Cardiac fibroblast (primary cell): ENCODE measurements at regions not wholly inside any gene's neighbourhood (a gene's known extent, or its start where the extent isn't known, plus 50 kb on each side); places are given as distances from the start of the nearest gene placed in this dataset.
A peak's percentile ranks its signal among the peaks of the same experiment; 100 is the strongest.

Source experiments
- DNase-seq, 2 donors: peaks; one replicate each; pipeline versions ENCODE4 v3.0.0 to v3.0.0-alpha.2; 2010; ENCODE audit warnings: low read depth in 2 of 2
- H3K4me3 ChIP-seq, 2 donors: replicated peaks in 1 of 2; 1 replicate in 1 of 2; 2 replicates in 1 of 2; pipeline ENCODE4 v1.5.1; 2011; ENCODE audit warnings: low read depth in 2 of 2, low read length in 2 of 2, mild to moderate bottlenecking in 2 of 2, moderate library complexity in 1 of 2
- TF ChIP-seq, protein P1 (sequence below): IDR thresholded peaks from one replicate; pipeline ENCODE4 v1.5.1; 2011; ENCODE audit warnings: low read depth, mild to moderate bottlenecking, low read length, inconsistent platforms

- no peak overlapping the region for H3K4me3 ChIP-seq
- peak in 1 of 2 donors; percentile 57 for DNase-seq
- TF ChIP-seq, protein P1, sequence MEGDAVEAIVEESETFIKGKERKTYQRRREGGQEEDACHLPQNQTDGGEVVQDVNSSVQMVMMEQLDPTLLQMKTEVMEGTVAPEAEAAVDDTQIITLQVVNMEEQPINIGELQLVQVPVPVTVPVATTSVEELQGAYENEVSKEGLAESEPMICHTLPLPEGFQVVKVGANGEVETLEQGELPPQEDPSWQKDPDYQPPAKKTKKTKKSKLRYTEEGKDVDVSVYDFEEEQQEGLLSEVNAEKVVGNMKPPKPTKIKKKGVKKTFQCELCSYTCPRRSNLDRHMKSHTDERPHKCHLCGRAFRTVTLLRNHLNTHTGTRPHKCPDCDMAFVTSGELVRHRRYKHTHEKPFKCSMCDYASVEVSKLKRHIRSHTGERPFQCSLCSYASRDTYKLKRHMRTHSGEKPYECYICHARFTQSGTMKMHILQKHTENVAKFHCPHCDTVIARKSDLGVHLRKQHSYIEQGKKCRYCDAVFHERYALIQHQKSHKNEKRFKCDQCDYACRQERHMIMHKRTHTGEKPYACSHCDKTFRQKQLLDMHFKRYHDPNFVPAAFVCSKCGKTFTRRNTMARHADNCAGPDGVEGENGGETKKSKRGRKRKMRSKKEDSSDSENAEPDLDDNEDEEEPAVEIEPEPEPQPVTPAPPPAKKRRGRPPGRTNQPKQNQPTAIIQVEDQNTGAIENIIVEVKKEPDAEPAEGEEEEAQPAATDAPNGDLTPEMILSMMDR: peak; percentile 7
Observed at GRCh38 chr11:15901054-15901453, 455.3 kb downstream of the SOX6 start.

GRCh38 chr11:15901790-15902189 is 454.6 kb downstream of the SOX6 start:
- TF ChIP-seq, protein P1: no peak
- no peak for DNase-seq
- H3K4me3 ChIP-seq: no peak overlapping the region

GRCh38 chr11:15903246-15903645 is 453.1 kb downstream of the SOX6 start:
- H3K4me3 ChIP-seq: no peak overlapping the region
- TF ChIP-seq, protein P1: no peak
- DNase-seq: no peak

- DNase-seq: no peak
- no peak overlapping the region for H3K4me3 ChIP-seq
- TF ChIP-seq, protein P1: no peak
Observed at GRCh38 chr11:15905366-15906104, 450.8 kb downstream of the SOX6 start.

DNA sequence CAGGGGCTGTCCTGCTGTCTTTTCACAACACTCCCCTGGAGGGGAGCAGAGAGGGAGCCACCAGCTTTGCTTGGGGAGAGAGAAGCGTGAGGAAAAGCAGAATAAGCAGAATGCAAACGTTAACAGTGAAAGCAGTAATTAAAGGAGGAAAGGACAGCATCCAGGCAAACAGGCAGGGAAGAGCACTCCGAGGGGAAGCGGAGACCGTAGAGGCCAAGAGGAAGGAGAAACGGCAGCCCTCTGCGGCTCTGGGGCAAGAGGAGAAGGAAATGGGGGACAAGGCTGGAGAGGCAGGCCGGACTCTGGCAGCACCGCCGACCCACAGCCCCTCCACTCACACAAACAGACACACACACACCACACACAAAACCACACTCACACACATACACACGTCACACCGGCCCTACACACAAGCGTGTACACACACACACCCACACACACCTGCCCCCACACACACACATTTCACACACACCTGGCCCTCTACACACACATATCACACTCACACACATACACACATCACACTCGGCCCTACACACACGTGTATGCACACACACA is 449.8 kb downstream of the SOX6 start:
- no peak overlapping the region for H3K4me3 ChIP-seq
- DNase-seq: no peak
- TF ChIP-seq, protein P1: no peak

DNA sequence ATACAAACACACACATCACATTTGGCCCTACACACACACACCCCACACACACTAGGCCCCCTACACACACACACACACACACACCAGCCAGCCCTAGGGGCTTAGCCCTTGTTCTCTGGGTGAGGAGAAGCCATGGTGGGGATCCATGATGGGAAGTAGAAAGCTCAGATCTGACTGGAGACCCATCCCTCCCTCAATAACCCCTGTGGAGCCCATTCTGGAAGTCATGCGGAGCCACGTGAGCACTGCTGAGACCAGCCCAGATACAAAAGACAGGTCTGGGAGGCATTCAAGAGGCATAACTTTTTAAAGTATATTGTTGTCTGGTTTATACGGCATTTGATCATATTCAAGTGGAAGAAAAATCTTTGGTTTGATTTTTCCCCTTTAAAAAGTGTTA is 448.5 kb downstream of the SOX6 start:
- H3K4me3 ChIP-seq: no peak overlapping the region
- TF ChIP-seq, protein P1: no peak
- no peak for DNase-seq
